ENCODE measurements at regions not wholly inside any gene's neighbourhood (a gene's known extent, or its start where the extent isn't known, plus 50 kb on each side); places are given as distances from the start of the nearest gene placed in this dataset.
"Not testable (repeated sequence)": the region's sequence is repeated elsewhere in the genome, so short reads cannot be mapped to it uniquely, and the experiment has no call there.

- peak in 1 of 10 donors; percentile 53 for DNase-seq
- intact Hi-C loops (cut with DNase I) = no loop called here
Measured at GRCh38 chr6:170201361-170201760, 89.5 kb downstream of the DLL1 start.

DNA sequence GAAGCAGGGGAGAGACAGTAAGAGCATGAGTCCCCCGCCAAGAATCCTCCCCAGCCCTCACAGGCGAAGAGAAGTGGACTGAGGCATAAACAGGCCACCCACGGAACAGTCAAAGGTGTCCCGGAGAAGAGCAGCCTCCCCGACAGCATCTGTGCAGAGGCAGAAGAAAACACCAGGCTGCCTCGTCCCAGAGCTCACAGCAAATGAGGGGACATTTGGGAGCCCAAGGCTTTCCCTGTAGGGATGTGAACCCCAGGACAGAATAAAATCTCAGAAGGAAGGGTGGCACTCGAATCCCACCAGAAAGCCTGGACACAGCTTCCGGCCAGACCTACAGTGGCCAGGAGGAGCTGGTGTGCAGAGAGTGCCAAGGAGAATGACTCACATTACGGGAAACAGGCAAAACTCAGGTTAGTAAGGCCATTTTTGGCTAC, 90.4 kb downstream of the DLL1 start:
- intact Hi-C loops (cut with DNase I) = no loop called here
- DNase-seq = peak in 3 of 10 donors; percentile 22 to 89 (median 74)

DNA sequence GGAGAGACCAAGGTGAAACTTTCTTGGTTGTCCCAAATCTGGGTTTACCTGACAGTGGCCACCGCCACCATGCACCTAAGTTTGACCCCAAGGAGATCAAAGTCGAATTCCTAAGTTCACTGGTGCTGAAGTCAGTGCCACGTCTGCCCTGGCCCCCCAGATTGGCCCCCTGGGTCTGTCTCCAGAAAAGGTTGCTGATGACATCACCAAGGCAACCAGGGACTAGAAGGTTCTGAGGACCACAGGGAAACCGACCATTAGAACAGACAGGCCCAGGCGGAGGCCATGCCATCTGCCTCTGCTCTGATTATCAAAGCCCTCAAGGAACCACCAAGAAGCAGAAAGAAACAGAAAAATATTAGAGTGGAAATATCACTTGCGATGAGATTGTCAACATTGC, 91.2 kb downstream of the DLL1 start:
- peak in 1 of 10 donors; percentile 61 for DNase-seq
- intact Hi-C loops (cut with DNase I) = no loop called here

DNA sequence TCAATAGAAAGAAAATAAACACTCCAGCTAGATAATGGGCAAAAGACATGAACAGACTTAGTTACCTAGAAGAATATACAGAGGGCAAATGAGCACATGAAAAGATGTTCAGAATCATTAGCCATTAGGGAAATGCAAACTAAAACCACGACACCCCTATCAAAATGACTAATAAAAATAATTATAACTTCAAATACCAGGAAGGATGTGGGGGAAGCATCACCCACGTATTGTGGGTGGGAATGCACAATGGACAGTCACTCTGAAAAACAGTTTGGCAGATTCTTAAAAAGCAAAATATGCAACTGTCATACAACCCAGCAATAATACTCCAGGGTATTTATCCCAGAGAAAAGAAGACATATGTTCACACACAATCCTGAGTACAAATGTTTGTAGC, 92.6 kb downstream of the DLL1 start:
- DNase-seq = no peak
- intact Hi-C loops (cut with DNase I) = no loop called here

- DNase-seq = peak in 1 of 10 donors; percentile 62
- intact Hi-C loops (cut with DNase I) = no loop called here
Measured at GRCh38 chr6:170193326-170193821, 97.5 kb downstream of the DLL1 start.

DNA sequence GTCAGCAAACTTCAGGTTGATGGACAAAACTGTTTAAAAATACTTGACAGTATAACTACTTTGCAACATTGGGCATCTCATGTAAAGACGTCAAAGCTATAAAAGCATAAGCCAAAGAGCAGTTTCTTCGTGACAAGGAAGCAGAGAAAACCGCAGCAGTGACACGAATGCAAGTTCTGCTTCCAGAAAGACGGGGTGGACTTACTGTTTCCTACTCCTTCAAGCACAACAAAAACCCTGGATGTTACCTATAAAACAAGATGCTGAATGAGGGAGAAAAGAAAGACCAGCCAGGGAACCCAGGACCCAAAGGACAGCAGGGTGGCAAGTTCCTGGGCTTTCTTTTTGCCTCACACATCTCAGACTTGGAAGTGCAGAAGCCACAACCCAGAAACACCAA, 98.0 kb downstream of the DLL1 start:
- intact Hi-C loops (cut with DNase I) = no loop called here
- no peak for DNase-seq

- intact Hi-C loops (cut with DNase I); DNase-seq: not testable (repeated sequence)
Measured at GRCh38 chr6:170192101-170192500, 98.8 kb downstream of the DLL1 start.

GRCh38 chr6:170190046-170190445, 100.8 kb downstream of the DLL1 start:
- DNase-seq = peak in 1 of 10 donors; percentile 41
- intact Hi-C loops (cut with DNase I) = no loop called here

GRCh38 chr6:170189236-170189635, 101.6 kb downstream of the DLL1 start:
- DNase-seq = peak in 1 of 10 donors; percentile 78
- intact Hi-C loops (cut with DNase I) = no loop called here

DNA sequence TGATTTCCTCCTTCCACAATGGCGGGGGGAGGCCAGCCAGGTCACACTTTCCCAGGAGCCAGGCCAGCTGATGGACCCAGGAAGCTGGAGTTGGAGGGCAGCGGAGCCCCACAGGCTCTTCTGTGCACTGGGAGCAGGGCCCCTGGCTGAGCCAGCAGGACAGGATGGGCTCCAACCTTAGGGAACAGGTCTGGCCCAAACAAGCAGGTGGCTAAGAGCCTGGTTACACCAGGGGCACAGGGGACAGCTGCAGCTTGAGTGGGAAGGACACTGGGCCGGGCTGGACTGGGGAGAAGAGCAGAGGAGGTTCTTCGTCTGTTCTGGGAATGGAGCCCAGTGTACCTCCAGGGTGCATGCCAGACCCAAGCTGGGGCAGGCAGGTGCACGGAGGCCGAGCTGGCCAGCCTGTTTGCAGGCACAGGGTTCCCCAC, 102.3 kb downstream of the DLL1 start:
- intact Hi-C loops (cut with DNase I) = no loop called here
- peak in 1 of 10 donors; percentile 68 for DNase-seq

- intact Hi-C loops (cut with DNase I) = no loop called here
- DNase-seq = peak in 1 of 10 donors; percentile 65
Measured at GRCh38 chr6:170187669-170188566, 103.0 kb downstream of the DLL1 start.

DNA sequence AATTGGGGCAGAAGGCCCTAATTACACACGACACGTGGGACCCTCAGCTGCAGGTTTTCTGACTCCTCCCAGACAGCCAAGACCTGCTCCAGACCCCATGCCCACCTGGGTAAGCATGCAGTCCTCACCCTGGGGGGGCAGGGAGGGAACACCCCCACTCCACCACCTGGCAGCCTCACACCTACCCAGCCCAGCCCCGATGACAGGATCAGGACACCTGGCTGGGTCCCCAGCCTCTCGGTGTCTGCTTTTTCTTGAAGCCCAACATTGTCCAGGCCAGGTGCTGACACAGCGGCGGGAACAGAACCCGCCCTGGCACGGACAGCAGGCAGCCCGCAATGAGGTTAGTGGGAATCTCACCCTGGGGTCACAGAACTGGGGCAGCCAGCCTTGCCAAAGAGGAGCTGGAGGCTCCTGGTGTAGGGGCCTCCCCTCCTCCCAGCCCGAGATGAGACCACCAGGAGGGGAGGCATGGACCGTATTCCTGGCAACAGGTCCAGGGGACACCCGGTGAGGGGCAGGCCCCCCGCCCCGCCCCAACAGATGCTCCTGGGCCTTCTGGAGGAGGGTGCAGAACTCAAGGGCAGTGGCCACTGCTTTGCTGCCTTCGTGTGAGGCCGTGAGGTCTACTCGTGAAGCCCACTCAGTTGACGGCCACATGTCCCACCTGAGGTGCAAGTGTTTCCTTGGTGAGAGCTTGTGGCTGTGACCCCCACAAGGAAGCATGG, 103.8 kb downstream of the DLL1 start:
- peak in 1 of 10 donors; percentile 51 for DNase-seq
- intact Hi-C loops (cut with DNase I) = no loop called here

DNA sequence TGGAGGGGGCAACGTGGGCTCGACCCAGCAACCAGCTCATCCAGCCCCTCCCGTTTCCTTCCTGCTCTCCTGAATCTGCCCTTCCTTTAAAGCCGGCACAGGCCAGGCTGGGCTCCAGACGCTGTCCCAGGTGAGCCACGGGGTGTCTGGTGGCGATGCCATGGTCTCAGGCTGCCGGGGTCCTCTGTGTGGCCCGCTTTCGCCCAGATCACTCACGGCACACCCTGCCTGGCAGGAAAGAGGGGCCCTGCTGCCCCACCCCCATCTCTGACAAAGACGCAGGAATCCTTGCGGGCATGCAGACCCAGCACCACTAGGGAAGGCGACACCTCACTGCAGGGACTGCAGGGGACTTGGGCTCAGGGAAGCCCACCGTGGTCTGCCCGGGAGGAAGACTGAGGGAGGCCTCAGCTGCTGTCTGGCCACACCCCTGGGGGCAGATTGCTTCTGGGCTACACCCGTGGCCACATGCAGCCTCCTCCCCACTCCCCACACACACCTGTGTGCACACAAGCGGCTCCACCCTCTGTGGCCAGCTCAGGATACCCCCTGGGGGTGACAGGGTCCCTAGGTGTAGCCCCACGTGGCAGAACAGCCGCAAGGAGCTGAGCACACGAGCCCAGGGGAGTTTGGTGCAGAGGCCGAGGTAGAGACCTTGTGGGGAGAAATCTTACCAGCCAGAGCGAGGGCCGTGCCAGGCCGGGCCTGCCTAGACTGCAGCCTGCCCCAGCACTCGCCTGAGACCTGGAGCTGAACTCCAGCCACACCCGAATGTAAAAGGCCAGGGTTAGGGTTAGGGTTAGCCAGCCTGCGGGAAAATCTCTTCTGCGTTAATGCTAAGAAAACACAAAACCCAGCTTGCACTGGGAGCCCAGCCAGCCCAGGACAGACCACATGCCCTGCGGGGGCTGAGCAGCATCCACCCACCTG, 104.6 kb downstream of the DLL1 start:
- DNase-seq = peak in 1 of 10 donors; percentile 59
- intact Hi-C loops (cut with DNase I) = no loop called here

GRCh38 chr6:170185175-170185978, 105.5 kb downstream of the DLL1 start:
- intact Hi-C loops (cut with DNase I) = no loop called here
- DNase-seq = peak in 3 of 10 donors; percentile 10 to 61 (median 59)

DNA sequence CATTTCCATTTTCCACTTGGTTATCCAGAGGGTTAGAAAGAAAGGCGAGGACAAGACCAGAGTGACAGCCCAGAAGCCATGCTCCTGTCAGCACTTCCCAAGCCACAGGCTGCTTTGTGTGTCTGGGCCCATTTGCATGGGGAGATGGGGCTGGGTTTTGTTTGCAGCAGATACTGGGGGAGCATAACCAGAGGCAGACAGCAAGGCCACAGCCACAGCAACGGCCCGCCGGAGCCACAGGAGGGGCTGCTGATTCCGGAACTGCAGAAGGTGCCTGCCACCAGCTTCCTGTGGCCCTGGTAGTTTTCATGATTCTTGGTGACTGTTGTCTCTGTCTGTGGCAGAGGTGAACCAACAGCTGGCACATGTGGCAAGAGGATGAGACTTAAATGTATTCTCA, 106.6 kb downstream of the DLL1 start:
- DNase-seq = peak in 2 of 10 donors; percentile 27 to 52
- intact Hi-C loops (cut with DNase I) = no loop called here

DNA sequence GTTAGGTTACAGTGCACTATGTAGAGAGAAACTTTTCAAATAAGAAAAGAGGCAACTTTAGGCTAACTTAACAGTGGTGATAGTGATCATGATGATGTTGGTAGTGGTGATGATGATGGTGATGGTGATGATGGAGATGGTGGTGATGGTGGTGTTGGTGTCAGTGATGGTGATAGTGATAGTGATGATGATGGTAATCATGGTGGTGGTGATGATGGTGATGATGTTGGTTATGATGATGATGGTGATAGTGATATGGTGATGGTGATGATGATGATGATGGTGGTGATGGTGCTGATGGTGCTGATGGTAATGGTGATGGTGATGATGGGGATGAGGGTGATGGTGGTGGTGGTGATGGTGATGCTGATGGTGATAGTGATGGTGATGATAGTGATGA, 107.4 kb downstream of the DLL1 start:
- DNase-seq = no peak
- intact Hi-C loops (cut with DNase I) = no loop called here

DNA sequence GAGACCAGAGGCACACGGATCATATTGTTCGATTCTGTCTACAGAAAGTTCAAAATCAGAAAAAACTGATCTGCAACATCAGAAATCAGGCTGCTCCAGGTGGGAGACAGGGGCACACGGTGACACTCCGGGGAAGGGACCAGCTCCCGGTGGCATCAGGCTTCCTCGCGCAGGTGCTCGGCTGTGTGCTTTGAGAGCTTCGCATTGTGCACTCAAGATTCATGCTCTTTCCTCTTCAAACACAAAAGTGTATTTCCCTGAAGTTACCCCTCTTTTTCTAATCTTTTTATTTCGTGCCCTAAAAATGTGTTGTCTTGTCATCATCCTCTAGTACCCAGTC, 108.1 kb downstream of the DLL1 start:
- intact Hi-C loops (cut with DNase I) = no loop called here
- DNase-seq = peak in 2 of 10 donors; percentile 46 to 61

GRCh38 chr6:170182093-170182780, 108.6 kb downstream of the DLL1 start:
- intact Hi-C loops (cut with DNase I) = no loop called here
- peak in 2 of 10 donors; percentile 32 to 38 for DNase-seq

GRCh38 chr6:170181338-170181690, 109.6 kb downstream of the DLL1 start:
- intact Hi-C loops (cut with DNase I) = no loop called here
- no peak for DNase-seq

Data from posterior cingulate gyrus (tissue), 11 donors.